ENCODE measurements at regions not wholly inside any gene's neighbourhood (a gene's known extent, or its start where the extent isn't known, plus 50 kb on each side); places are given as distances from the start of the nearest gene placed in this dataset.

GRCh38 chr7:13021566-13022300, 334.3 kb downstream of the ARL4A start:
- no peak for TF ChIP-seq CTCF (IDR thresholded peaks at IDR 0.05)
- TF ChIP-seq POLR2A (IDR thresholded peaks at IDR 0.05), result no peak

Data from heart left ventricle (tissue), 13 donors.